ENCODE measurements at regions not wholly inside any gene's neighbourhood (a gene's known extent, or its start where the extent isn't known, plus 50 kb on each side); places are given as distances from the start of the nearest gene placed in this dataset.

DNA sequence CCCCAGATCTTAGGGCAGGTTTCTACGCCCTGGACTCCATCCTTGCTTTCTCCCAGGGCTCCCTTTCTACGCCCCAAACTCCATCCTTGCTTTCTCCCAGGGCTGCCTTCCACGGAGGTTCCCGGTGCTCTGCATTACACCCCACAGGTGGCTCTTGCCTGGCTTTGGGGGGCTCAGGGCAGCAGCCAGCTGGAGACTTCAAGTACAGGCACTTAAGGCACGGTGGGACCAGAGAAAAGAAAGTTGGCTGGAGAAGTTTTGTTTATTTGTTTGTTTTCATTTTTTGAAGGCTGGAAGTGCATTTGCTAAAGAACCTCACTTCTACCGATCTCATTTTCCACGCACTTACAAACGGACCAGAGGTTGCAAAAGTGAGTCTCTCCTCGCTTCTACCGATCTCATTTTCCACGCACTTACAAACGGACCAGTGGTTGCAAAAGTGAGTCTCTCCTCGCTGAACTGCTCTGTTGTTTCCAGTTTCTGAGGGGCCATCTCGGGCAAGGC, 103.8 kb upstream of the MED13L start:
- DNase-seq (ENCODE audit: low read depth in 2 of 3, low spot score in 1 of 3), result no peak

DNA sequence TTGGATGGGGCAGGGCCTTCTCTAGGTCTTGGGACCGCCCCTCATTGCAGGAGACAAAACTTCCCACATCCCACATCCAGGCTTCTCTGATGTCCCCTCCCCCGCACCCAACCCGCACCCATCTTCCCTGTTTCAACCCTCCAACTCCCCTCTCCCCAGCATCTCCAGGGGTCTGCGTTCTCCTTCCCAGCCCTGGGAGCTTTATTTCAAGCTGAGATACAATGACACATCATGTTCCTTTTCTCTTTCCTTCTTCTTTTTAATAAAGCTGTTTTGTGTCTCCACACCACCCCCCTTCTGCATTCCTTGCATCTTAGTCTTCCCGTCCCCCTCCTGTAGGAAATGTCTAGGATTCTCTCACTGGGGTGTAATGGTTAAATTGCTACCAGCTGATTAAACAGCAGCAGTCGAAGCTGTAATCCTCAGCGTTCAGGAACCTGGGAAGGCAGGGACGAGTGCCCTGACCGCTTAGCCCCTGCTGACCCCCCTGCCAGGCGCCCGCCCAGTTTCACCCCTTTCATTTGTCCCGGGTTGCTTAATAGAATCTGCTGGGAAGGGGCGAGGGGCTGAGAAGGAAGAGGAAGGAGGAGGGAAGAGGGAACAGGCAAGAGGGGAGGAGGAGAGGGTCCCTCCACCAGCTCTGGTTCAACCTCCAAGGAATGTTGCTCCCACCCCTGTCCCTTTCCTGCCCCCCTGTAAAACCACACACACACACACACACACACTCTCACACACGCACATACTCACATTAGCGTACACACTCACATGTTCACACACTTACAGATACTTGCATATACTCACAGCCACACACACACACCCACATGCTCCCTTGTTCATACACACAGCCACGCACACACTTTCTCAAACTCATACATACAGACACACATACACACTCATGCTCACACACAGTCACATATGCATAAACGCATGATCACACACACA, 104.5 kb upstream of the MED13L start:
- DNase-seq (ENCODE audit: low read depth in 2 of 3, low spot score in 1 of 3), result no peak

DNA sequence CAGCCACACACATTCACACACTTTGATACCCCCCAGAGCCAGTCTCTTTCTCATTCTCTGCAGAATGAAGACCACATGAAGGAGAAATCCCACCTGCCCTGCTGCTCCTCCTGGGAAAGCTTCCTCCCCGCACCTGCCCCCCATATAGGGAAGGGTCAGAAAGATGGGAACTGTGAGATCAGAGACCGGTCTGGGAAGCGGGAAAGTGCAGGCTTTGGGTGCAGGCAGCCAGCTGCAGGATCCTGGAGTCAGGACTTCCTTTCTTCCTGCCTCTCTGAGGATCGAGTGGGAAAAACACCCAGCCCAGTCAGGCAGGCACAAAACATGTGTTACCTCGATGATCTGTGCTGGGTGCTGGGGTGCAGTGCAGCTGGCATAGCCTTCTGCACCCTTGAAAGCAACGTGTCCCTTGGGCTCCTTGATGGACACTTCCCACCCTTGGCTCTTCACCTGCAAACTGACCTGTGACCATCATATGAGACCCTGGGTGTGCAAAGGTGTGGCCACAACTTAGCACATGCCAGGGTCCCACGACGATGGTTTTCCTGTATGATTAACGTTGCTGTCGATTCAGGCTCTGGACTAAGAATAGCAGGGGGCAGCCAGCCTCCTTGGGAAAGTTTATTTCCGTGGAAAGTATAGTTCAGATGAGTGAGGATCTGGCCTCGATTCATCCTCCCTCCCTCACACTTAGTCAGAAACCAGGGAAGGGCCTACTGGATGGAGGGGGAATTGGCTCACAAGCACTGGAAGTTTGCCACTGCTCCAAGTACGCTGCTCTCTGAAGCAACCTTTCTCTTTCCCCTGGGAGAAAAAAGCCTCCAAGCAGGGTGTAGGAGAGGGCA, 105.4 kb upstream of the MED13L start:
- DNase-seq (ENCODE audit: low read depth in 2 of 3, low spot score in 1 of 3), result no peak

DNA sequence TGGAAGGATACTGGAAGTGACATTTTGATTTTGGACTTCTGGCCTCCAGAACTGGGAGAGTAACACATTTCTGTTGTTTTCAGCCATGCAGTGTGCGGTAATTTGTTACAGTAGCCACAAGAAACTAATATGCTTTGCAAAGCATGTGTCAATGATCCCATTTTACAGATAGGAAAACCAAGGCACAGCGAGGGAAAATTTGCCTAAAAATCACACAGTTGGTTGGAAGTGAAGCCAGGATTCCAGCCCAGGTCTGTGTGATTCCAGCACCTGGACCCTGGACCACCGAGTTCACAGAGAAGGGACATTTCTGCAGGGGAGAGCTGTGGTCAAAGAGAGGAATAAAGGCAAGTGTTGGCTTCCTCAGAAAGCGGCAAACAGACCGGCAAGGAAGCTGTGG, 106.7 kb upstream of the MED13L start:
- no peak for DNase-seq (ENCODE audit: low read depth in 2 of 3, low spot score in 1 of 3)

DNA sequence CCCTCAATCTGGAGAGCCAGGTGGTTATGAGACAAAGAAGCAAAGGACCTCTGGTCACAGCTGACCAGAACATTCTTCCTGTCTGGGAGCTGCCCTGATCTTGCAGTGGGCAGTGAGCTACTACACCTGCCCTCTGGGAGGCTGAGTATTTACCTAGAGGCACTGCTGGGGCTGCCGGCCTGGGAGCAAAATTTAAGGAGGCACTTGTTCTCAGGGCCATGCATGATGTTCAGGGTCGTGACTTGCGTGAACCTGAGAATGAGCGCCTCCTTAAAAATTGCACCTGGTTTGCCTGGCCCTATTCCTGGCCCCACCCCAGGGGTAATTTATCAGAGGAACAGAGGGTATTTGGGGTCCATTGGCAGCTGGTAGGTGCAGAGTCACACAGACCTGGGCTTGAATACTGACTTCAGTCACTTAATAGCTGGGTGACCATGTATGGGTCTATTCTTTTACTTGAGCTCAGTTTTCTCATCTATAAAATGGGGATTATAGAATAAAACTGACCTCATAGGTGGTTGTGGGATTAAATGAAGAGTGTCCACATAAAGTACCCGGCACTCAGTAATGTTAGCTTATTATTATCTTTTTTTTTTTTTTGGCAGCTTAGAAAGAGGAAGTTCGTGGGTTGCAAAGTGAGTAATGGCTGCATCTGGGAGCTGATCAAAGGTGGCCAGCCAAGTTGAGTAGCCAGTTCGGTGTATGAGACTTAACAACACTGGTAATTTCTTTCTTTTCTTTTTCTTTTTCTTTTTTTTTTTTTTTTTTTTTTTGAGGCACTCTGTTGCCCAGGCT, 107.4 kb upstream of the MED13L start:
- no peak for DNase-seq (ENCODE audit: low read depth in 2 of 3, low spot score in 1 of 3)

DNA sequence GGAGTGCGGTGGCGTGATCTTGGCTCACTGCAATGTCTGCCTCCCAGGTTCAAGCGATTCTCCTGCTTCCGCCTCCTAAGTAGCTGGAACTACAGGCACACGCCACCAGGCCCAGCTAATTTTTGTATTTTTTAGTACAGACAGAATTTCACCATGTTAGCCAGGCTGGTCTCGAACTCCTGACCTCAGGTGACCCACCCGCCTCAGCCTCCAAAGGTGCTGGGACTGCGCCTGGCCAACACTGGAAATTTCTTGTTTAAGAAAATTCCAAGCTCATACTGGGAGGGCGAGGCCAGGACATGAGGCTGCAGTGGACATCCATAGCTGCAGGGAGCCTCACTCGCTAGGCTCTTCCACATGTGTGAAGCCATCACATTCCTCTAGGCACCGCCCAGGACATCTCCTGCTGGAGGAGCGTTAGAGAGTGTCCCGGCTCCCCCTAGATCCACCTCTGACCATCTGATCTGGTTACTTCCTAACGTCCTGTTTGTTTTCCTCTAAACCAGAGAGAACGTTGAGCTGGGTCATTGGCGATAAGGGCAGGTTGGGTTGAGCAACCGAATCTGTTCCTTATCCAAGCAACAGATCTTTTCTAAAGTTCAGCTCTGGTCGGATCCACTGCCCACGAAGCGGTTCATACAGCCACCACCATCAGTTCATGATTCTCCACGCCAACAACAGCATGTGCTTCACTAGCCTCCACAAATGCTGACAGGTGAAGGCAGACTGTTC, 108.2 kb upstream of the MED13L start:
- DNase-seq (ENCODE audit: low read depth in 2 of 3, low spot score in 1 of 3), result no peak

DNA sequence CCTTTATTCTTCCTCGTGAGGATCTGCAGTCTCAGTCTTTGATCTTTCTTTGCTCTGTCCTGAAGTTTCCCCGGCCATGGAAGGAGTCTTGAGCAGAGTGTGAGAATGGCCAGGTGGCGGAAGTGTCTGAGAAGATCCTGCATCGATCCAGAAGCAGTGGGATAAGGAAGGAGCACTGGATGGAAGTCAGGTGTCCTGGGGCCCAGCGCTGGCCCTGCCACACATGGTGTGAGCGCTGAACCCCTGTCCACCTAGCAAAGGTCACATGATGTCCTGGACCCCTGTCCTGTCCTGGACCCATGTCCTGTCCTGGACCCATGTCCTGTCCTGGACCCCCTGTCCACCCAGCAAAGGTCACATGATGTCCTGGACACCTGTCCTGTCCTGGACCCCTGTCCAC, 111.8 kb upstream of the MED13L start:
- DNase-seq (ENCODE audit: low read depth in 2 of 3, low spot score in 1 of 3), result no peak

- no peak for DNase-seq (ENCODE audit: low read depth in 2 of 3, low spot score in 1 of 3)
These were observed 112.5 kb upstream of the MED13L start for GRCh38 chr12:116389990-116390389.

DNA sequence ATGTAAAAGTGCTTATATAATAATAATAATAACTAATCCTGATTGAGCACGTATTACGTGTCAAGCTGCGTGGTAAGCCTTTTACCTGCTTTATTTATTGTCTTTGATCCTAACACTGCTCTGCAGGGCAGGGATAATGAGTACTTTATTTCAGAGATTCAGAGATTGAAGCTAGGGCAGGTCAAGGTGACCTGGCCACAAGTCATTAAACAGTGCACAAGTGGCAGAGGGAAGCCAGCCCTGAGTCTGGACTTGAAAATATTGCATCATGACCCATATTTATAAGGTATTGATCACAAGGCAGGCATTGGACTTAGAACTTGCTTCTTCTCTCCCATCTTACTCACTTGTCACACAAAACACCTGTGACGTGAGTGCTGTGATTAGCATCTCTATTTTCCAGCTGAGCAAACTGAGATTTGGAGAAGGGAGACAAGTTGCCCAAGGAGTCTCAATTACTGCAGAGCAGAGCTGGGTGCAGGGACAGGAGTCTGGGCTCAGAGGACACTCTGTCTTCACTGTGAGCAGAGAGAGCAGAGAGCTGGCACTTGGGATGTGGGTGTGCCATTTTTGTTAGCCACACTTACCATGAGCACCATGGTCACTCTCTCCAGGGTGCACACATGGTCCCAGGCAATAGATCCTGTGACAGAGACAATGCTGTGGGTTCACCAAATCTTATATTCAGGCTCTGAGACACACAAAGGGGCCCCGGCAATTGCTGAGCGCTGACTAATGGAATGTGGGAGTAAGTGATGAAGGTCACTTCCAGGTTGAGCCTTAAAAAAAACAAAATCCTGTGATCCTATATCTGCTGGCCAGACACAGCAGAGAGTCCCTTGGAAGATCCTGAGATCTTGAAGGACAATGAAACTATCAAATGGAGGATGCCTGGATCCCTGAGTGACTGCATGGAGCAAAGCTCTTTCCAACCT, 113.2 kb upstream of the MED13L start:
- DNase-seq (ENCODE audit: low read depth in 2 of 3, low spot score in 1 of 3), result no peak

- DNase-seq (ENCODE audit: low read depth in 2 of 3, low spot score in 1 of 3), result no peak
These were observed 114.0 kb upstream of the MED13L start for GRCh38 chr12:116391501-116391900.

DNA sequence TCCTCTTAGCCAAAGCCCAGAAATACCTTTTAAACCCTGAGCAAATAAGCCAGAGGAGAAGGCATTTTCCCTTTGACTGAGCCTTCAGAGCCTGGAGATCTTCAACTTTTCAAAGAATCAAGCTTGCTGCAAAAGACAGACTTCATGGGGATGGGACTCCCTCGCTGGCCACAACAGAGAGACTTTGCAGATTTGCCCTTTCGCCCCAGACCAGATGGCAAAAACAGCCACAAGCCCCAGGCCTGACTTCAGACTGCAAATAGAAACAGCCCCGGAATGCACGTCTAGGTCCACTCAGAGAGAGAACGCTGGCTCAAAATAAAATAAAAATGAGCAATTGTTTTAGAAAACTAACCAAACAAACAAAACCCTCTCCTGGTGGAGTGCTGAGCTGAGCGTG, 114.6 kb upstream of the MED13L start:
- no peak for DNase-seq (ENCODE audit: low read depth in 2 of 3, low spot score in 1 of 3)

GRCh38 chr12:116393255-116393654, 115.8 kb upstream of the MED13L start:
- DNase-seq (ENCODE audit: low read depth in 2 of 3, low spot score in 1 of 3), result no peak

GRCh38 chr12:116393859-116394650, 116.6 kb upstream of the MED13L start:
- no peak for DNase-seq (ENCODE audit: low read depth in 2 of 3, low spot score in 1 of 3)

DNA sequence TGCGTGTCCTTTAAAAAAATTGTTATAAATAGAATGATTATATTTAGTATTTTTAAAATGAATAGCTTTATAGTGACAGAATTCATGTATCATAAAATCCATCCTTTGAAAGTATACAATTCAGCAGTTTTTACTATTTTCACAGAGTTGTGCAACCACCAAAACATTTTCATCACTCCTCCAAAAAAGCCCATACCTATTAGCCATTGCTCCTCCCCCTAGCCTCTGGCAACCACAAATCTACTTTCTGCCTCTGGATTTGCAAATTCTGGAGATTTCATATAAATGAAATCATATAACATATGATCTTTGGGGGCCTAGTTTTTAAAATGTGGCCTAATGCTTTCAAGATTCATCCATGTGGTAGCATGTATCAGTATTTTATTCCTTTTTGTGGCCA, 117.9 kb upstream of the MED13L start:
- no peak for DNase-seq (ENCODE audit: low read depth in 2 of 3, low spot score in 1 of 3)

- no peak for DNase-seq (ENCODE audit: low read depth in 2 of 3, low spot score in 1 of 3)
These were observed 119.7 kb upstream of the MED13L start for GRCh38 chr12:116397148-116397547.

DNA sequence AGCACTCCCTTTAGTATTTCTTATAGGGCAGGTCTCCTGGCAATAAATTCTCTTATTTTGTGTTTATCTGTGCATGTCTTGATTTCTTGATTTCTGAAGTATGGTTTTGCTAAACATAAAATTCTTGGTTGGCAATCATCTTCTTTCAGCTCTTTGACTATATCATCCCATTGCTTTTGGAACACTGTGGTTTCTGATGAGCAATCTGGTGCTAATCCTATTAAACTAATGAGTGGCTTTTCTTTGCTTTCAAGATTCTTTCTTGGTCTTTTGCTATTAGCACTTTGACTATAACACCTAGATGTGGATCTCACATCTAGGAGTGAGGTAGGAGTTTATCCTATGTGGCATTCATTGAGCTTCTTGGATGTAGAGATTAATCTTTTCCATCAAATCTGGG, 120.7 kb upstream of the MED13L start:
- DNase-seq (ENCODE audit: low read depth in 2 of 3, low spot score in 1 of 3), result no peak

DNA sequence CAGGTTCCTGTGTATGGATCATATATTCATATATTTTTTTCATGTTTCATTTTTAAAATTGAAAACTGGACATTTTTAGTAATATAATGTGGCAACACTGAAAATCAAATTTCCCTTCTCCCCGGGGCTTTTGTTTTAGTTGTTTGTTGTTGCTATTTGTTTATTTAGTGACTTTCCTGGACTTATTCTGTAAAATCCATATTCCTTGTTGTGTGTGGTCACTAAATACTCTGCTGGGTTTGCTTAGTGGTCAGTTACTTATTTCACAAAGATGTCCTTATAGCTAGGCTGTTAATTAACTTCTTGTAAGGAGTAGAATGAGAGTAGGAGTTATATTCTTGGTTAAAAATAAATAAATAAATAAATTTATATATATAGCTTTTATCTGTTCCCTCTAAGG, 121.6 kb upstream of the MED13L start:
- DNase-seq (ENCODE audit: low read depth in 2 of 3, low spot score in 1 of 3), result no peak

GRCh38 chr12:116400636-116401372, 123.3 kb upstream of the MED13L start:
- DNase-seq (ENCODE audit: low read depth in 2 of 3, low spot score in 1 of 3), result no peak

Data from stimulated activated CD4-positive, alpha-beta T cell treated with anti-CD3 and anti-CD28 coated beads, Interleukin-12 subunit alpha, Interleukin-12 subunit beta, amount 100 ng/mL, for 48 hours (primary cell).